ENCODE measurements at regions not wholly inside any gene's neighbourhood (a gene's known extent, or its start where the extent isn't known, plus 50 kb on each side); places are given as distances from the start of the nearest gene placed in this dataset.

GRCh38 chr13:40505196-40505595 is 161.2 kb downstream of the FOXO1 start:
- TF ChIP-seq CTCF (IDR thresholded peaks at IDR 0.05; ENCODE audit: low read length), result no peak
- TF ChIP-seq EZH2 (IDR thresholded peaks at IDR 0.05; ENCODE audit: borderline replicate concordance, low read length), result no peak
